GM19438 (cell line): ENCODE measurements at regions not wholly inside any gene's neighbourhood (a gene's known extent, or its start where the extent isn't known, plus 50 kb on each side); places are given as distances from the start of the nearest gene placed in this dataset.

Experiments used
- ATAC-seq: cut with Tn5 transposase; IDR thresholded peaks from one replicate; pipeline ENCODE4 v1.9.1; 2021; ENCODE audit warnings: low read depth; ENCODE audit not compliant: unreplicated experiment

GRCh38 chr4:79489506-79489905, 81.5 kb upstream of the GK2 start:
- no peak for ATAC-seq

DNA sequence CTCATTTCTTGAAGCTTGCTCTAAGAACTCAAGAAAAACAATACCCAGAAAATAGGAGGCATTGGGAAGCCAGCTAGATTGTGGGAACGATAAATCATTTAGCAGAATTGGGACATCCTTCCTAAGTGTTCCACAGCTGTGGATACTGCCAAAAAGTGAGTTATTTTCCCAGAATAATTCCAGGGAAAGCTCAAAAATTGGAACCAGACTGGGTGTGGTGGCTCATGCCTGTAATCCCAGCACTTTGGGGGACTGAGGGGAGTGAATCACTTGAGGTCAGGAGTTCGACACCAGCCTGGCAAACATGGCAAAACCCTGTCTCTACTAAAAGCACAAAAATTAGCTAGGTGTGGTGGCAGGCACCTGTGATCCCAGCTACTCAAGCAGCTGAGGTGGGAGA, 68.2 kb upstream of the GK2 start:
- no peak for ATAC-seq

GRCh38 chr4:79473439-79473724, 65.4 kb upstream of the GK2 start:
- no peak for ATAC-seq

GRCh38 chr4:79472693-79473438, 64.8 kb upstream of the GK2 start:
- no peak for ATAC-seq

DNA sequence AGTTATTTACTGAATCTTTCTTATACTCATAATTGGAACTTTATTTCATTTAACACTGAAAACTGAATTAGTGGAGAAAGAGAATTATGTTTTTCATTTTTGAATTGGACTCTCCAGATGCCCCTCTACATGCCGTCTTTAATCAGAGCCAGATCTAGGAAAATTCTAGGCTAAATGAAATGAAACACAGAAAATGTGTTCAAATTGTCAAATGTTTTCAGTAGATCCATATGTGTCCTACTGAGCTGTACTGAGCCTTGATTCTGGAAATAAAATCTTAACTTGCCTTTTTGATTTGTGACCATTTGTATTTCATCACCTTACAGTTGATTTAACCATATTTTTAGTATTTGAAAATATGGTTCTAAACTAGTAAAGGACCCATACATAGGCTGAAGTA, 64.0 kb upstream of the GK2 start:
- no peak for ATAC-seq

- ATAC-seq = no peak
These were observed 63.3 kb upstream of the GK2 start for GRCh38 chr4:79471309-79471708.

- ATAC-seq = no peak
These were observed 59.4 kb upstream of the GK2 start for GRCh38 chr4:79467246-79467932.

DNA sequence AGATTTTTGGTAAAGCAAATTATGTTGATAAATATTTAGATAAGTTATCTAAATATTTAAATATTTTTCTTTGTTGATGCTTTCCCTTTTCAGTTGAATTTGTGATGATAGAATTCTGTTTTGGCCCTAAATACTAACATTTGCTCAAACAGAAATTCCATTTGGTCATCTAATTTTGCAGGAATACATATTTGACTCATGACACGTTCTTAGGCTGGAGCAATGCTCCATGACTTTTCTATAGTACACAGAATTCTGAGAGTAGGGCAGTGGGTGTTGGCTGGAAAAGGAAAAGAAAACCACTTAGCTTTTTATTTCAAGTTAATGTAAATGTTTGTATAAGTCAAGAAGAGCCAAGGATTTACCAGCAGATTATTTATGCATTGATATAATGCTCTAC, 58.6 kb upstream of the GK2 start:
- ATAC-seq = no peak
